ENCODE measurements at regions not wholly inside any gene's neighbourhood (a gene's known extent, or its start where the extent isn't known, plus 50 kb on each side); places are given as distances from the start of the nearest gene placed in this dataset.

DNA sequence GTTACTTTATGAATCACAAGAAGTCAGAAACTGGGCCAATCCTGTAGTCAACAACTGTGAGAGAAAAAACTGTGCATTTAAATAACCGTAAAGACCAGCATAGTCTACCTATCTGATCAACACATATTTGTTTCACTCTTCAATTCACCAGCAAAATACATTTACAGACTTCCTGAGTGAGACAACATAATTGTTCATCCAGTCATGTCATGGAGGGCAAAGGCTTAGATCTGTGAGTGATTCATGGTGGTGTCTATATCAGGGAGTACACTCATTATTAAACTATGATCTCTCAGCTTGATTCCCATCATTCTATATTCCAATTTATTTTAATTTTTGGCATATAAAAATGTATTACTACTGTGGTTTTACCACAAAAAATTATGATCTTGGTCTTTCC is 694.6 kb downstream of the DNAH5 start (continued):
- TF ChIP-seq TCF7L2 (IDR thresholded peaks at IDR 0.05; ENCODE audit: borderline replicate concordance, extremely low read depth, insufficient read depth, insufficient read length): no peak
- TF ChIP-seq ZFX (IDR thresholded peaks at IDR 0.05): no peak
- TF ChIP-seq, protein P1, sequence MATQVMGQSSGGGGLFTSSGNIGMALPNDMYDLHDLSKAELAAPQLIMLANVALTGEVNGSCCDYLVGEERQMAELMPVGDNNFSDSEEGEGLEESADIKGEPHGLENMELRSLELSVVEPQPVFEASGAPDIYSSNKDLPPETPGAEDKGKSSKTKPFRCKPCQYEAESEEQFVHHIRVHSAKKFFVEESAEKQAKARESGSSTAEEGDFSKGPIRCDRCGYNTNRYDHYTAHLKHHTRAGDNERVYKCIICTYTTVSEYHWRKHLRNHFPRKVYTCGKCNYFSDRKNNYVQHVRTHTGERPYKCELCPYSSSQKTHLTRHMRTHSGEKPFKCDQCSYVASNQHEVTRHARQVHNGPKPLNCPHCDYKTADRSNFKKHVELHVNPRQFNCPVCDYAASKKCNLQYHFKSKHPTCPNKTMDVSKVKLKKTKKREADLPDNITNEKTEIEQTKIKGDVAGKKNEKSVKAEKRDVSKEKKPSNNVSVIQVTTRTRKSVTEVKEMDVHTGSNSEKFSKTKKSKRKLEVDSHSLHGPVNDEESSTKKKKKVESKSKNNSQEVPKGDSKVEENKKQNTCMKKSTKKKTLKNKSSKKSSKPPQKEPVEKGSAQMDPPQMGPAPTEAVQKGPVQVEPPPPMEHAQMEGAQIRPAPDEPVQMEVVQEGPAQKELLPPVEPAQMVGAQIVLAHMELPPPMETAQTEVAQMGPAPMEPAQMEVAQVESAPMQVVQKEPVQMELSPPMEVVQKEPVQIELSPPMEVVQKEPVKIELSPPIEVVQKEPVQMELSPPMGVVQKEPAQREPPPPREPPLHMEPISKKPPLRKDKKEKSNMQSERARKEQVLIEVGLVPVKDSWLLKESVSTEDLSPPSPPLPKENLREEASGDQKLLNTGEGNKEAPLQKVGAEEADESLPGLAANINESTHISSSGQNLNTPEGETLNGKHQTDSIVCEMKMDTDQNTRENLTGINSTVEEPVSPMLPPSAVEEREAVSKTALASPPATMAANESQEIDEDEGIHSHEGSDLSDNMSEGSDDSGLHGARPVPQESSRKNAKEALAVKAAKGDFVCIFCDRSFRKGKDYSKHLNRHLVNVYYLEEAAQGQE (IDR thresholded peaks at IDR 0.05; ENCODE audit: low read depth): no peak
- no peak for TF ChIP-seq SRF (IDR thresholded peaks at IDR 0.05; ENCODE audit: low read depth)
- TF ChIP-seq ELF1 (IDR thresholded peaks at IDR 0.05; ENCODE audit: borderline replicate concordance, low read depth): no peak
- TF ChIP-seq, protein P2, sequence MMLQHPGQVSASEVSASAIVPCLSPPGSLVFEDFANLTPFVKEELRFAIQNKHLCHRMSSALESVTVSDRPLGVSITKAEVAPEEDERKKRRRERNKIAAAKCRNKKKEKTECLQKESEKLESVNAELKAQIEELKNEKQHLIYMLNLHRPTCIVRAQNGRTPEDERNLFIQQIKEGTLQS (IDR thresholded peaks at IDR 0.05): no peak
- TF ChIP-seq EGR1 (IDR thresholded peaks at IDR 0.05; ENCODE audit: low read depth): no peak
- no peak for TF ChIP-seq FOSL1 (IDR thresholded peaks at IDR 0.05; ENCODE audit: low read depth)

DNA sequence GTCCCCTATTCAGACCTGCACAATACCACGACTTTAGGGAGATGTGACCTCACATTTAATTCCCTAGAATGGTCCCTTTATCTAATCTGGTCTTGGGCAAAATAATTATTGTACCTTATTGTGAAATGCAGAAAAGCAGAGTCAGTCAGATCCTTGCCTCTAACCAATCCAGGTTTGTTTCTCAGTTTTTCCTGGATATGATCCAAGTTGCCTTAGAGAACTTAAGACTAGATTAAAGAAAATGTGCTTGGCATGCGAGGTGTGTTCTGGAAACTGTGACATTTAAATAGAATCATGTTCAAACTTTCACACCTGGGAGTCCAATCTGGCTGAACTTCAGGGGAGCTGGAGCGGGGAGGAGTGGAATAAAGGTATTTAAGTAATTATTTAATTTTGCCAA is 696.2 kb downstream of the DNAH5 start:
- RAD21 ChIA-PET (ENCODE audit: low non-redundant PET in 1 of 2, low total read pairs in 2 of 2, uncharacterized antibody in 2 of 2, unreplicated experiment in 2 of 2): no interaction called here
- H4K20me1 ChIP-seq (ENCODE audit: insufficient read depth): no peaks in the 10 kb centered on the region
- H3K27ac ChIP-seq (ENCODE audit: low read depth, low read length): no peak overlapping the region
- no peak overlapping the region for H3K9ac ChIP-seq (ENCODE audit: low read length)
- H3K9me3 ChIP-seq (ENCODE audit: control insufficient read depth in 1 of 2, insufficient read depth in 1 of 2, low read depth in 1 of 2, low read length in 2 of 2): peaks cover 0 to 13% of the 10 kb centered on the region in 2 experiments; a peak in 2 of 4 replicates
- no peaks in the 10 kb centered on the region for H3K4me1 ChIP-seq (ENCODE audit: control insufficient read depth in 1 of 2, insufficient read depth in 2 of 2, low read length in 2 of 2)
- ATAC-seq (no peak), DNase-seq (ENCODE audit: low read depth, low spot score) (no peak)
- no peaks in the 10 kb centered on the region for H3K79me2 ChIP-seq (ENCODE audit: insufficient read depth, low read length)
- CTCF ChIA-PET: no interaction called here
- H3K9me2 ChIP-seq (ENCODE audit: insufficient read depth): no peaks in the 10 kb centered on the region
- TF ChIP-seq, protein P1 (IDR thresholded peaks at IDR 0.05; ENCODE audit: low read depth): no peak
- no peak for TF ChIP-seq EGR1 (IDR thresholded peaks at IDR 0.05; ENCODE audit: low read depth)
- TF ChIP-seq, protein P2 (IDR thresholded peaks at IDR 0.05): no peak
- no peak for TF ChIP-seq POLR2AphosphoS5 (IDR thresholded peaks at IDR 0.05; ENCODE audit: low read depth, low read length)
- no peak for TF ChIP-seq SP1 (IDR thresholded peaks at IDR 0.05; ENCODE audit: low read depth)
- TF ChIP-seq TCF7L2 (IDR thresholded peaks at IDR 0.05; ENCODE audit: borderline replicate concordance, extremely low read depth, insufficient read depth, insufficient read length): no peak
- TF ChIP-seq CEBPB (IDR thresholded peaks at IDR 0.05; ENCODE audit: low read depth): no peak
- TF ChIP-seq SRF (IDR thresholded peaks at IDR 0.05; ENCODE audit: low read depth): no peak
- no peak for TF ChIP-seq CBX3 (IDR thresholded peaks at IDR 0.05; ENCODE audit: low read depth)
- TF ChIP-seq, protein P3, sequence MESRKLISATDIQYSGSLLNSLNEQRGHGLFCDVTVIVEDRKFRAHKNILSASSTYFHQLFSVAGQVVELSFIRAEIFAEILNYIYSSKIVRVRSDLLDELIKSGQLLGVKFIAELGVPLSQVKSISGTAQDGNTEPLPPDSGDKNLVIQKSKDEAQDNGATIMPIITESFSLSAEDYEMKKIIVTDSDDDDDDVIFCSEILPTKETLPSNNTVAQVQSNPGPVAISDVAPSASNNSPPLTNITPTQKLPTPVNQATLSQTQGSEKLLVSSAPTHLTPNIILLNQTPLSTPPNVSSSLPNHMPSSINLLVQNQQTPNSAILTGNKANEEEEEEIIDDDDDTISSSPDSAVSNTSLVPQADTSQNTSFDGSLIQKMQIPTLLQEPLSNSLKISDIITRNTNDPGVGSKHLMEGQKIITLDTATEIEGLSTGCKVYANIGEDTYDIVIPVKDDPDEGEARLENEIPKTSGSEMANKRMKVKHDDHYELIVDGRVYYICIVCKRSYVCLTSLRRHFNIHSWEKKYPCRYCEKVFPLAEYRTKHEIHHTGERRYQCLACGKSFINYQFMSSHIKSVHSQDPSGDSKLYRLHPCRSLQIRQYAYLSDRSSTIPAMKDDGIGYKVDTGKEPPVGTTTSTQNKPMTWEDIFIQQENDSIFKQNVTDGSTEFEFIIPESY (IDR thresholded peaks at IDR 0.05; ENCODE audit: extremely low read depth, insufficient replicate concordance, low read length): no peak
- no peak for TF ChIP-seq ZFX (IDR thresholded peaks at IDR 0.05)
- no TSS peak for BruUV-seq (replicated peaks)
- H3K36me3 ChIP-seq (ENCODE audit: control insufficient read depth in 1 of 2, insufficient read depth in 2 of 2, low read length in 2 of 2): no peaks in the 10 kb centered on the region
- H3K4me2 ChIP-seq (ENCODE audit: low read length): no peak overlapping the region
- H3K27me3 ChIP-seq (ENCODE audit: insufficient read depth, low read length): no peaks in the 10 kb centered on the region
- intact Hi-C loops (cut with micrococcal nuclease): no loop called here
- POLR2A ChIA-PET: no interaction called here
- H3K4me3 ChIP-seq (replicated peaks in 1 of 2; ENCODE audit: low read depth in 1 of 2, low read length in 2 of 2): no peak overlapping the region
- no peak overlapping the region for H2AFZ ChIP-seq (ENCODE audit: low read depth, low read length, poor library complexity, severe bottlenecking)

All from HCT116 (cell line).